Effector memory CD8-positive, alpha-beta T cell (primary cell): ENCODE measurements at regions not wholly inside any gene's neighbourhood (a gene's known extent, or its start where the extent isn't known, plus 50 kb on each side); places are given as distances from the start of the nearest gene placed in this dataset.

Experiments
- ATAC-seq: fragments of 150-1000 bp; cut with Tn5 transposase; replicated peaks from 2 replicates; pipeline ENCODE4 v1.10.0; 2021; ENCODE audit warnings: mild to moderate bottlenecking, moderate library complexity
- DNase-seq, 3 experiments: peaks; one replicate each; pipeline ENCODE4 v3.0.0; 2021
- H3K27ac Mint-ChIP-seq, 2 donors: one replicate each; pipeline ENCODE4 v1.8.0; 2022; ENCODE audit warnings: mild to moderate bottlenecking in 2 of 2, mixed read lengths in 2 of 2, moderate library complexity in 2 of 2
- H3K27me3 Mint-ChIP-seq, 2 donors: one replicate each; pipeline ENCODE4 v1.8.0; 2022; ENCODE audit warnings: mixed read lengths in 2 of 2
- H3K36me3 Mint-ChIP-seq: one replicate; pipeline ENCODE4 v1.8.0; 2022; ENCODE audit warnings: mild to moderate bottlenecking, moderate library complexity, mixed read lengths; ENCODE audit not compliant: insufficient read depth
- H3K4me1 Mint-ChIP-seq, 2 donors: one replicate each; pipeline ENCODE4 v1.8.0; 2022; ENCODE audit warnings: low read depth in 2 of 2, mixed read lengths in 2 of 2
- H3K4me3 Mint-ChIP-seq, 2 donors: one replicate each; pipeline ENCODE4 v1.8.0; 2022; ENCODE audit warnings: mild to moderate bottlenecking in 2 of 2, mixed read lengths in 2 of 2, moderate library complexity in 2 of 2
- H3K9me3 Mint-ChIP-seq, 2 donors: one replicate each; pipeline ENCODE4 v1.8.0; 2022; ENCODE audit warnings: mixed read lengths in 2 of 2

DNA sequence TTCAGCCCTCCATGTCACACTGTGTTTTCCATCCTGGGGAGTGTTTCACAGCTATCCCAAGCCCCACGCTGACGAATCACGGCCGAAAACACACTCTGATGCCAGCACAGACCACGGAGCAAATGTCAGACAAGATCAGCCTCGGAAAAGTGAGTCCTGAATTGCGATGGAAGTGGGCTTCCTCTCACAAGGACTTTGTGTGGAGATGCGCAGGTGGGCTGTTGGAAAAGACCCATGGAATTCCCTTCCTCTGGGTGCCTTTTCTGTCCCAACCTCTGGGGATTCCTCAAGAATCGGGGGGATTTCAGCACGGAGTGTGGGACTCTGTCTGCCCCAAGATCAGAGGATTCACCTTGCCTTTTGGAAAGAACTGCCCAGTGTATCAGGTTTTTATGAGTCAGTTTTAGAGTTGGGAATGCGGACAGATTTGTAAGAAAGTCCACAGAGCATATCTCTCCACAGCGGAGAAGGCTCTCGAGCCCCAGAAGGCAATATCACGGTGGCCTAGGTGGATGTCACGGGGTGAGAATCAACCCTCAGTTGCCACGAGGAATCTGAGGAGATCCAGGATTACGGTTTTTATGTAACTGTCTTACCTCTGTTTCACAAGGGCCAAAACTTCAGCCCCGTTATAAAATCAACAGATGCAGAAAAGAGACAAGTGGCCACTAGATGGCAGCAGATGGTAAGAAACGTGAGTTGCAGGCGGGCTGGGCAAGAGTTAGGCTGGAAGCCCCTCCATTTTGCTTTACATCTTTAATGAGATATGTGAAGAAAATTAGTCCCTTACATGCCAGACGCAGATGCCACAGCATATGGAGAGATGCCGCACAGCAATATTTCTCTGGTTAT, 201.9 kb downstream of the DAD1 start:
- no peak overlapping the region for H3K27ac Mint-ChIP-seq
- no peaks in the 10 kb centered on the region for H3K36me3 Mint-ChIP-seq
- H3K4me3 Mint-ChIP-seq: no peak overlapping the region
- DNase-seq (peak in 2 of 3 experiments; percentile 2 to 9), ATAC-seq (no peak)
- H3K9me3 Mint-ChIP-seq: no peaks in the 10 kb centered on the region
- H3K4me1 Mint-ChIP-seq: no peaks in the 10 kb centered on the region
- H3K27me3 Mint-ChIP-seq: no peaks in the 10 kb centered on the region

DNA sequence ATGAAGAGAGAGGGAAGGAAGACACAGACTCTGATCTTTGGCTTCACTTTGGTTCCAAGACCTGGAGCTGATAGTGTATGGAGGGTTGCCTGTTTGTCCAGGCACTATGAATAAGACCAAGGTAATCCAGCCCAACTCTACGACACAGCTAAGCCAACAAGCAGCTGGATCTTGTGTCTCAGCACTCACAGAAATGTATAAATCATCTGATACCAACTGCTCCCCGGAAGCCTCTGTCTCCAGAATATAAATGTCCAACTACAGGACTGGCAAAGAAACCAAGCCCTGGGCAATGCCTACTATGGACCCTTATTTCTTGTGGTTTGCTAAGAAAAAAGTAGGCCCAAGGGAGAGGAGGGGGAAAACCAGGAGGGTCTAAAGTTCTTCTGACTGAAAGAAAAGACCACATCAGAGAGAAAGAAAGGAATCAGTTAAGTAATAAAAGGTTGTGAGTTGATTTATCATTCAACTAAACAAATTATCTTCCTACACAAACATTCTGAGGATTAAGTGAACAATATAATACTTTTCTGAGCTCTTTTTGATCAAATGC, 204.0 kb downstream of the DAD1 start:
- H3K4me3 Mint-ChIP-seq: no peak overlapping the region
- ATAC-seq: no peak
- no peaks in the 10 kb centered on the region for H3K4me1 Mint-ChIP-seq
- H3K27ac Mint-ChIP-seq: no peak overlapping the region
- H3K27me3 Mint-ChIP-seq: no peaks in the 10 kb centered on the region
- no peaks in the 10 kb centered on the region for H3K36me3 Mint-ChIP-seq
- H3K9me3 Mint-ChIP-seq: no peaks in the 10 kb centered on the region
- no peak for DNase-seq

DNA sequence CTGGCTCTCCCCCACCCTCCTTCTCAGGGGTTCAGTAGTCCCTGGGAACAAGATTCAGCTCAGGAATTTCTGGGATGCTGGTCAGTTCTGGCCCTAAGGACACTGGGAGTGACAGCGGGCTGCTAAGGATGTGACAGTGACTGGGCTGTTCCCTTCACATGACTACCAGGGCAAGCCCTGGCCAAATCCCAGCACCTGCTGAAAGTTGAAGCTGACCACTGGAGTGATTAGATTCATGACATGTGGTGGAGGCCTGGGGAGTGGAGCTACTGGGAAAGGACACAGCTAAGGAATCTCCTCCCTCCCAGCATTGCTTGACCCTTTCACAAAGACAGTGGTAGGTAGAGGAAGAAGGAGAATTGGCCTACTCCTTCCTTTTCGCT, 204.9 kb downstream of the DAD1 start:
- peak overlapping the region in 1 of 2 donors; percentile 35 for H3K27ac Mint-ChIP-seq

DNA sequence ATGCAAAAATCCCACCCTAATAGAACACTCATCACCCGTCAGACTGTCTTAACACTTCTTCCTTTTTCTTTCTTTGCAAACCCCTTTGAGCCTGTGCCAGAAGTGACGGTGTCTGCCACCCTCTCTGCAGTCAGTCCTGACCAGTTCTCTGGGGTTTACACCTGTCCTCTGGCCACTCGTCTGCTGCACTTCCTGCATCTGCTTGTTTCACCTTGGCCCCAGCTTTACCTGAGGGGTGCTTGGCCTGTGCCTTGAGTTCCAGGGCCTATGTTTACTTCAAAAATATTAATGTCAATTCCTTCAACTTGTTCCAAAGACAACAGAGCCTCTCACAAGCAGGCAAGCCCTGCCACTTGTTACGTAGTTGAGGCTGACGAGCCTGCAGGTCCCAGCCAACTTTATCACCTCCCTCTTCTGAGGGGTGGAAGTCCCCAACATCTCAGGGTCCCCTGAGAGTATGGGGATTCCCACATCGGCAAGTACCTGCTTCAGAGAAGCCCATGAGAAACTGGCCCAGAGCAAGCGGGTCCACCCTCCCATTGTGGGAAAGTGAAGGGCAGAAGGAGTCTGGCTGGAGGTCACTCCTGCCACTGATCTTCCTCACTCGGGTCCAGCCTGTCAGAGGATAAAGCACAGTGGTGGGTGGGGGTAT, 205.4 kb downstream of the DAD1 start:
- ATAC-seq (peak; percentile 58), DNase-seq (peak in 1 of 3 experiments; percentile 0)
- Mint-ChIP-seq H3K27me3 (no peaks in the 10 kb centered on the region), H3K36me3 (no peaks in the 10 kb centered on the region), H3K9me3 (no peaks in the 10 kb centered on the region), H3K4me3 (no peak overlapping the region), H3K27ac (peak overlapping the region in 1 of 2 donors; percentile 35), H3K4me1 (no peaks in the 10 kb centered on the region)

More for the DNA sequence above, 204.9 kb downstream of the DAD1 start:
- H3K4me3 Mint-ChIP-seq: no peak overlapping the region
- no peaks in the 10 kb centered on the region for H3K9me3 Mint-ChIP-seq
- DNase-seq: no peak
- no peaks in the 10 kb centered on the region for H3K4me1 Mint-ChIP-seq
- no peaks in the 10 kb centered on the region for H3K36me3 Mint-ChIP-seq
- no peak for ATAC-seq
- no peaks in the 10 kb centered on the region for H3K27me3 Mint-ChIP-seq

DNA sequence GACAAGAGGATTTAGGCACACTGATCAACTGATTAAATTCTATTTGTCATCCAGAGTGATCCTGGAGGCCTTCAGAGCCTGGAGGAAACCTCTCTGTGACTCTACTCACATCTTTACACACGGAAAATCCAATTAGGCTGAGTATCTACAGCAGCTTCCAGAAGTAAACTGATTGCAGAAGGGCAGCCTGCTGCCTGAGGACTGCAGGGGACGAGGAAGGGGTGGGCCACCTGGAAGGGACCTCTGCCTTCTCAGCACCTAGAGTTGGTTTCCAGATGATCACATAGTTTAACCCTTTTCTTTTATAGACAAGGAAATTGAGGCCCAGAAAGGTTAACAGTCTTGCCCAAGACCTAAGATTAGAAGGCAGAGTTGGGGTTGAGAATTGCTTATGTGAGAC, 206.1 kb downstream of the DAD1 start:
- no peaks in the 10 kb centered on the region for H3K36me3 Mint-ChIP-seq
- no peak overlapping the region for H3K4me3 Mint-ChIP-seq
- H3K27ac Mint-ChIP-seq: no peak overlapping the region

DNA sequence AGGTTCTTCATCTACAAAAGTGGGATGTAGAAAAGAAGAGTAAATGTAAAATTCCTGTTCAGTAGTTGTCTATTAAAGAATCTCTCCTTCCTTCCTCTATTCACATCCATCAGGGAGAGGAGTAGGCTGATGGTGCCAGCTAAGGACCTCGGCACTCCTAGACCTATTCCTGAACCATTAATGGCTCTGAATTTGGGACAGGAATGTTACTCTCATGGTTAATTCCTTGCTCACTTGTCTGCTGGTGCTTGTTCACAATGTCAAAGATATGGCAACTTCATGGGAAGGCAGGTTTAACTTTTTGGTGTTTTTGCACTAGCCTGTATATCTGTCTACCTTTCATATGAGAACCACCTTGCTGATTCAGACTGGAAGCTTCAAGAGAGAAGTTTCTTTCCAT, 206.6 kb downstream of the DAD1 start:
- Mint-ChIP-seq H3K9me3 (no peaks in the 10 kb centered on the region), H3K27ac (no peak overlapping the region), H3K4me3 (no peak overlapping the region), H3K27me3 (no peaks in the 10 kb centered on the region), H3K36me3 (no peaks in the 10 kb centered on the region), H3K4me1 (no peaks in the 10 kb centered on the region)
- ATAC-seq: no peak
- DNase-seq: no peak

More for the DNA sequence above, 206.1 kb downstream of the DAD1 start:
- no peaks in the 10 kb centered on the region for H3K4me1 Mint-ChIP-seq
- H3K9me3 Mint-ChIP-seq: no peaks in the 10 kb centered on the region
- H3K27me3 Mint-ChIP-seq: no peaks in the 10 kb centered on the region
- ATAC-seq (no peak), DNase-seq (no peak)

DNA sequence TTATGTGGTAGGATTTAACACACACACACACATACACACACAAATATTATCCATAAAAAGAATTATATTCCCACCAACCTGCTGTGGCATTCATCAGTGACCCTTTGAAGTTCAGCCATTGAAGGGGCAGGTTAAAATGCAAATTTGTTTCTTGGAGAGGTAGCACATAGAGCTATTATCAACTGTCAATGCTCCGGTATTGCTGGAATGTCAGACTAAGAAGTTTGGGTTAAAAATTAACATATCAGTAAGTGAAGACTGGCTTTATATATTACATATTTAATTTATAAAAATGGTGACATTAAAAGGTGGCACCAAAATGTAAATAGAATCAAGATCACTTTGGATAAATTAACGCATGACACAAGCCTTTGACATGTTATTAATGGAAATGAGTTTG, 207.3 kb downstream of the DAD1 start:
- ATAC-seq (no peak), DNase-seq (no peak)
- no peak overlapping the region for H3K4me3 Mint-ChIP-seq
- no peaks in the 10 kb centered on the region for H3K36me3 Mint-ChIP-seq
- no peaks in the 10 kb centered on the region for H3K9me3 Mint-ChIP-seq
- no peaks in the 10 kb centered on the region for H3K4me1 Mint-ChIP-seq
- no peaks in the 10 kb centered on the region for H3K27me3 Mint-ChIP-seq
- no peak overlapping the region for H3K27ac Mint-ChIP-seq

DNA sequence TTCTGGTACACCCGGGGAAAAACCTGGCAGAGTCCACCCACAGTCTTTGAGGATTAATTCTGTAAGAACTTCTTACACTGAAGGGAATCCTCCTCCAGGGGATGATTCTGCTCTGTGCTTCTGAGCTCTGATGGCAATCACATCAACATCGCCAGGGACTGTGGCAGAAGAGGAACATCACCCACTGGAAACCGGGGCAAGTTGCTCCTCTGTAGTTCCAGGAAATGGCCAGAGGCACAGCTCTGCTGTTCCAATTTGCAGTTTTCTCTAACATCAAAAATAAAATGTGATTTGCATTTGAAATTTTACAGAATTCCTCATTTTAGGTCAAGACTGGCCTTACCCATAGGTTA, 207.6 kb downstream of the DAD1 start:
- H3K27me3 Mint-ChIP-seq: no peaks in the 10 kb centered on the region
- no peak overlapping the region for H3K27ac Mint-ChIP-seq
- no peaks in the 10 kb centered on the region for H3K36me3 Mint-ChIP-seq
- ATAC-seq (no peak), DNase-seq (no peak)
- H3K4me1 Mint-ChIP-seq: no peaks in the 10 kb centered on the region
- no peaks in the 10 kb centered on the region for H3K9me3 Mint-ChIP-seq
- H3K4me3 Mint-ChIP-seq: no peak overlapping the region

DNA sequence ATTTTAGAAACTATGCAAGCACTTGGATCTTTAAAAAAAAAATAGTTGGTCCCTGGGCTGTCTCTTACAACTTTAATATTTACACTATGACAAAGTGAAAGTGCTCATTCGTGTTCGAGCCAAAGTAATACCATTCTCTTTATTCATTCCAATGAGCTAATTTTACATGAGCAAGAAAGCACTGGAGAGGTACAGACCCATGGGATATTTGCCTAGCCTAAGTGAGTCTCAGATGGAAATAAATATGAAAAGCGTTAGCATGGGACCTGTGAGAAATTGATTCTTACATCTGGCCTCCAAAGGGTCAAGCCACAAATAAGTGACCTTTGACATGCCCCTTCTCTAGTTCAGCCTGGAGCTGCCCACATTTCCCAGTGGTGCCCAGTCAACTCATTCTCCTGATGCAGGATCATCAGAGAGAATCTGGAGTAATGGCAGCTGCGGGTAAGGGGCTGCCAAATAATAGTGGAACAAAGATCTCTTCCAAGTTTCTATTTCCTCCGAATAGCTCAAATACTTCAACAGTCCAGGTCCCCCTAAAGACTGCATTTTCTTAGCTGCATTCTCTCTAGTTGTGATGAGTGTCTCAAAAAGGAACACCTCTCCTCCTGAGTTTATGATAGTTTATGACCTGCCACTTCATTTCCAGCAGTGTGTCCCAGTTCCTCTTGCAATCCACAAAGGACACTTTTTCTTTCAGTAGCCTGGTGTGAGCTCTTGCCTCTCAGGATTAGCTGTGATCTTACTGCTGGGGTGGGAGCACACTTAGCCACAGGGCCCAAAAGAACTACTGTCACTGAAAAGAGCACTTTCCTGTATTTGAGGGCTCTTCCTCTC, 208.2 kb downstream of the DAD1 start:
- H3K36me3 Mint-ChIP-seq: no peaks in the 10 kb centered on the region
- DNase-seq: no peak
- H3K4me3 Mint-ChIP-seq: no peak overlapping the region
- H3K27ac Mint-ChIP-seq: no peak overlapping the region
- no peaks in the 10 kb centered on the region for H3K9me3 Mint-ChIP-seq
- no peaks in the 10 kb centered on the region for H3K27me3 Mint-ChIP-seq
- ATAC-seq: no peak
- no peaks in the 10 kb centered on the region for H3K4me1 Mint-ChIP-seq

DNA sequence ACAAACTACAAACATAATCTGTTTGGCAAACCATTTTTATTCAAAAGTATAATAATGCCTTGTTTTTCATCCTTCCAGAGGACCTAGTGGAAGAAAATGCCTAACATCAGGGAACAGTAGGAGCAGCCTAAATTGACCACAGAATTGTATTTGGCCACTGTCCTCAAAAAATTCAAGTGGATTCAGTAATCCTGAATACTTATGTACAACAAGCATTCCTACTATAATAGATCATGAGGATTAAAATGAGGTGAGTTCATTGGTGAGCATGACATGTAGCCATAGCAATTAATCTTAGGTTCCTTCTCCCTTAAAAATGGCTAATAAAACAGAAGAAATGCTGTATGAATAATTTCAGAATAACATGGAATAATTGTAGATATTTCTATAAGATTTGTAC, 209.3 kb downstream of the DAD1 start:
- H3K4me3 Mint-ChIP-seq: no peak overlapping the region
- no peaks in the 10 kb centered on the region for H3K36me3 Mint-ChIP-seq
- no peak overlapping the region for H3K27ac Mint-ChIP-seq
- DNase-seq: no peak
- no peaks in the 10 kb centered on the region for H3K27me3 Mint-ChIP-seq
- H3K9me3 Mint-ChIP-seq: no peaks in the 10 kb centered on the region
- H3K4me1 Mint-ChIP-seq: no peaks in the 10 kb centered on the region
- no peak for ATAC-seq

DNA sequence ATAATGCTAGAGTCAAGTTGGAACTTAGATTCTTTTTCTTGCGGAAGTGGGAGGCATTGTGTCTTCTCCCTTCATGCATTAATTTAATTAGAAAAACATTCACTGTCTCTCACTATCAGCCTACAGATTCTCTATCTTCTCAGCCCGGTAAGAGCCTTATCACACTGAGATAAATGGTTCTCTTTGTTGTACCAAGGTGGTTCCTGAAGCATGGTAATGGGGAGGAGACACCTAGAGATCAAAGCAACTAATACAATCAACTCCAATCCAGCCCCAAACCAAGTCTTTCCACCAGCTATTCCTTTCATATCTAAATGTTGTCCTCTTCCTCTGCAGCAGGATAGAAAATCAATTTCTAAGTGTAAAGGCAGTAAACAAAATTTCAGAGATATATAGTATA, 210.8 kb downstream of the DAD1 start:
- H3K36me3 Mint-ChIP-seq: no peaks in the 10 kb centered on the region

DNA sequence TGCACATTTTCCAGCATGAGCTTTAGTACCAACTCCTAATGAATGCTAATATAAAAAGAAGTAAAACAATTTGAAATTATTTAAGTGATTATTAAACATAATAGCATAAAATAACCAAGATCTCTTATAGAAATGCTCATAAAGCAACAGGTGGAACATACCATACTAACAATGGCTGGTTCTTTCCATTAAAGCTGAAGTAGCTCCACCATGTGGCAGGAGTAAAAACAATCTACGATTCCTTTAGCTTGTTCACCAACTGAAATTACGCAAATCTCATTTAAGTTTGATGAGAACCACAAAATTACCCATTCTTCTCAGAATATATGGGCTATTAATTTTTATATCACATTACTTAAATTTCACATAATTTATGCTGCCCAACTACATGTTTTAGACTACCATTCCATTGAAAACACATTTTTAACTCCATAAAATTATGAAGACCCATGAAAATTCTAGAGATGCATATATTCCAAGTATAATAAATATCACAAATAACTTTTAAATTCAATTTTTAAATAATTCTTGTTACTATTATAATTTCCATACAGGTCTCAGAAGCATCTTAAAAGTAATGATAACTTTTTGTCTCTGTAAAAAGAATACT, 213.6 kb downstream of the DAD1 start:
- Mint-ChIP-seq H3K36me3 (no peaks in the 10 kb centered on the region), H3K4me1 (no peaks in the 10 kb centered on the region), H3K27me3 (no peaks in the 10 kb centered on the region), H3K4me3 (no peak overlapping the region), H3K9me3 (no peaks in the 10 kb centered on the region), H3K27ac (no peak overlapping the region)
- DNase-seq: no peak
- no peak for ATAC-seq

More for the DNA sequence above, 210.8 kb downstream of the DAD1 start:
- H3K4me1 Mint-ChIP-seq: no peaks in the 10 kb centered on the region
- DNase-seq: no peak
- ATAC-seq: no peak
- no peak overlapping the region for H3K27ac Mint-ChIP-seq
- H3K9me3 Mint-ChIP-seq: no peaks in the 10 kb centered on the region
- no peaks in the 10 kb centered on the region for H3K27me3 Mint-ChIP-seq
- no peak overlapping the region for H3K4me3 Mint-ChIP-seq
